GM12864 (cell line): ENCODE measurements at regions not wholly inside any gene's neighbourhood (a gene's known extent, or its start where the extent isn't known, plus 50 kb on each side); places are given as distances from the start of the nearest gene placed in this dataset.

Source experiments
- DNase-seq: peaks from one replicate; pipeline ENCODE4 v3.0.0-alpha.2; 2011; ENCODE audit warnings: low read depth
- H3K4me3 ChIP-seq: 2 replicates; pipeline ENCODE4 v1.5.1; 2011; ENCODE audit warnings: mild to moderate bottlenecking, low read depth, low read length, control low read depth
- TF ChIP-seq, protein P1 (sequence below): IDR thresholded peaks from 2 replicates; pipeline ENCODE4 v1.5.1; 2011; ENCODE audit warnings: low read depth, mild to moderate bottlenecking, moderate library complexity, low read length, control low read depth, inconsistent platforms; ENCODE audit errors: missing control alignments

DNA sequence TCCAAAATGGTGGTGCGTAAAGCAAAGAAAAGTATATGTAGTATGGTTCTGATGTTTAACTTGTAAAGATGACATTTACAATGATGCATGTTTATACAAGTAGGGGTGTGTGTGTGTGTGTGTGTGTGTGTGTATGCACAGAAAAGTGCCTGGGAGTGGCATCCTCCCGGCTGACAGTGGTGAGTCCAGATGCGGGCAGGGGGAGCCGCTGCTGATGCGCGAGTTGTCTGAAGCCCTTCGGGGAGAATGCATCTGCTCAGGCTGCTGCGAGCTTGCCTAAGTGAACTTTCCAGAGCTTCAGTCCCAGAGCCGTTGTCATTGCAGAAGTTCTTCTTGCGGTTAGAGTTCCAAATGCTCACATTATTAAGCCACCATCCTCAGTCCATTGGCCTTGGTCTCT is 429.7 kb upstream of the HS6ST1 start:
- TF ChIP-seq, protein P1, sequence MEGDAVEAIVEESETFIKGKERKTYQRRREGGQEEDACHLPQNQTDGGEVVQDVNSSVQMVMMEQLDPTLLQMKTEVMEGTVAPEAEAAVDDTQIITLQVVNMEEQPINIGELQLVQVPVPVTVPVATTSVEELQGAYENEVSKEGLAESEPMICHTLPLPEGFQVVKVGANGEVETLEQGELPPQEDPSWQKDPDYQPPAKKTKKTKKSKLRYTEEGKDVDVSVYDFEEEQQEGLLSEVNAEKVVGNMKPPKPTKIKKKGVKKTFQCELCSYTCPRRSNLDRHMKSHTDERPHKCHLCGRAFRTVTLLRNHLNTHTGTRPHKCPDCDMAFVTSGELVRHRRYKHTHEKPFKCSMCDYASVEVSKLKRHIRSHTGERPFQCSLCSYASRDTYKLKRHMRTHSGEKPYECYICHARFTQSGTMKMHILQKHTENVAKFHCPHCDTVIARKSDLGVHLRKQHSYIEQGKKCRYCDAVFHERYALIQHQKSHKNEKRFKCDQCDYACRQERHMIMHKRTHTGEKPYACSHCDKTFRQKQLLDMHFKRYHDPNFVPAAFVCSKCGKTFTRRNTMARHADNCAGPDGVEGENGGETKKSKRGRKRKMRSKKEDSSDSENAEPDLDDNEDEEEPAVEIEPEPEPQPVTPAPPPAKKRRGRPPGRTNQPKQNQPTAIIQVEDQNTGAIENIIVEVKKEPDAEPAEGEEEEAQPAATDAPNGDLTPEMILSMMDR: no peak

DNA sequence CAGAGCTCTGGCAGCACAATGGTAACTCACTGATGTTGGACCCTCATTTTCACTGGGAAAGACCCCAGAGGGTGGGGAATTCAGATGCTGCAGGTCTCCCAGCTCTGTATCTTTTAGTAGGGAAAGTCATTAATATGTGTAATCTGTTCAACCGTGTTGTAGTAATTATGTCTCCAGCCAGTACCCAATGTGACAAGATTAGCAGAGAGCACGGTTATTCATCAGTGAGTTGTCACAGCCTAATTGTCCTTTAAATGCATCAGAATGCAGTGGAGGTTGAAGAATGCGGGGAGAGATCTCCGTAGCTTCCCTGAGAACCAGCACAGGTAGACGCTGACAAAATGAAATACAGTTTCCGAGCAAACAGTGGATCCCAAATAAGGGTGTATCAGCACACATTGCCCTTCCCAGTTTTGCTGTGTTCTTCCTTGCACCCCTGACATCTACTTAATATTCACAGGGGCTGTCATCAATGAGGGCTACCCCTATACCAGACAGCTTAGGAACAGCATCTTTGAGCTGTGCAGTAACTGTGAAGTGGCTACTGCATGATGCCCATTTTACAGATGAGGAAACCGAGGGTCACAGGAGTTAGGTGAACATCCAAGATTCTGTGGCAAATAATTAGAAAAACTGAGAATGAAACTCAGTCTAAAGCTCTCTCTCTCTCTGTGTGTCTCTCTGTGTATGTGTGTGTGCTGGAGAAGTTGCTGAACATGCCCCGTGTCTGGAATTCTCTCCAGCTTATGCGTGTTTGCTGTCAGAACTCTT is 430.4 kb upstream of the HS6ST1 start:
- DNase-seq: no peak
- TF ChIP-seq, protein P1: no peak
- H3K4me3 ChIP-seq: no peak overlapping the region

More for the DNA sequence above, 429.7 kb upstream of the HS6ST1 start:
- no peak overlapping the region for H3K4me3 ChIP-seq
- no peak for DNase-seq

DNA sequence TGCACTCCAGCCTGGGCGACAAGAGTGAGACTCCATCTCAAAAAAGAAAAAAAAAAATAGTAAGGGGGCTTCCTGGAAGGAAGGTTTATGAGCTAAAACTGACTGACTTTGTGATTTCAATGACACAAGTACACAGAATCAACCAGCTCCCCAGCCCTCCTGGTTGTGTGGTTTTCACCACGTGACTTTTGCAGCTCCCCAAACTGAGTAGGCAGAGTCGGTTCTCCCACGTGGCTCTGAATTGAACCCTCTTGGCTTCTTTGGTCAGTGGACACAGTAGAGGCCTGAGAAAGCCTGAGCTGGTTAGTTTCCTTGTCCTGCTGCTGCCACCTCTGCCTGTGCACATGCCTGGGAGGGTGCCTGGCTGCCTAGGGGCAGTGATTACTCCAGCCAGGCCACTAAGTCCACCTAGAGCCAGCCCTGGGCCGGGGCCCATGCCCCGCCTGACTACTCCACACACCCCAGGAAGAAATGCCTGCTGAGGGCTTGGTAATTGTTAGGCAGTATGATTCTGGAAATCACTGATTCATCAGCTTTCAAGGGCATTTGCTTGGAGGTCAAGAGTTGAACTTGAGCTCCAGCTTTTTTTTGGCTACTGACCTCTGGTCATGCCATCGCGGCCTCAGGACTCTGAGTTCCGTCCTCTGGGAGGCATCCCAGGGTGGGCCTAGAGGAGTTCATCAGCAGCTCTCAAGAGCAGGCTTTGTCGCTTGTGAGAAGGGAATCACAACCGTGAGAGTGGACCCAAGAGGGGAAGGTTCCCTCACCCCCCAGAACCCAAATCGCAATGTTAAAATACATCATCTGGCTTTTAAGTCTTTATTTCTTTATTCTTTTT is 431.9 kb upstream of the HS6ST1 start:
- DNase-seq: no peak
- TF ChIP-seq, protein P1: no peak
- no peak overlapping the region for H3K4me3 ChIP-seq

DNA sequence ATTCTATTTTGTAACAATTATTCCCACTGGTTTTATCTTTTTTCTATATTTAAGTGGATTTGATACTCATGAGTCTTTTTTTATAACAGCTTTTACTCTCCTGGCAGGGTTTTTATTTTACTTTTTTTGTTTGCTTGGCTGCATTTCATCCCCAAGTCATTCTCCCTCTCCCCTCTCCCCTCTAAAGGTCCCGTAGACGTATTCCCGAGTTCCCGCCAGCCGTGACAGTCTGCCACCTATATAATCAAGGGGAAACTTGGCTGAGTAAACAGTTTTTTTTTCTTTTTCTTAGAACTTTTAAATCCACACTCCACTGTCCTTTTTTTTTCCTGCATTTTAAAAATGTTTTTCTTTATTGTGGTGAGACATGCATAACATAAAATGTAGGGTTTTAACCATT is 433.1 kb upstream of the HS6ST1 start:
- DNase-seq: no peak
- H3K4me3 ChIP-seq: no peak overlapping the region
- TF ChIP-seq, protein P1: no peak

DNA sequence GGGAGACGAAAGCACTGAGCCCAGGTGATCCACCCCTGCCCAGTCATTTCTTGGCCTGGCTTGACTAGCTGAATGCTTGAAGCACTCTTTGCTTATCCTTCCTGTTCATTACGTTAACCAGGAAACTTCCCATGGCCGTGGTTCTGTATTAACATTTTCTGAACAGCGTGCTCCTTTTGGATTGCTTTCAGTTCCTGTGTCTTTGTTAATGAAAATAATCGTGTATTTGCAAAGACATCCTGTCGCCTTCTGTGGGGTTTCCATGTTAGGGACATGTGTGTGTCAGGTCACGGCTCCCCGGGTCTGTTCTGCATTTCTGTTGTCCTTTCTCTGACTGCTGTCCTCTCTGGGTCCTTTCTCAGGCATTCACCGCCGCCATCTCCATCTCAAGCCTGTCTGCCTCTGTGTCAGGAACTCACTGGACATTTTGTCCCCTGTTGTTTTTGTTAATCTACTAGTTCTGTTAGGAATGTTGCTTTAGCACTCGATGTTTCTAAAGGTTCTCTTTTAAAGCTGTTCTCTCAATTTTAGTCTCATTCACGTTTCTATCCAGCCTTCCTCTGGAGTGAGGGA is 434.1 kb upstream of the HS6ST1 start:
- TF ChIP-seq, protein P1: no peak
- H3K4me3 ChIP-seq: no peak overlapping the region

DNA sequence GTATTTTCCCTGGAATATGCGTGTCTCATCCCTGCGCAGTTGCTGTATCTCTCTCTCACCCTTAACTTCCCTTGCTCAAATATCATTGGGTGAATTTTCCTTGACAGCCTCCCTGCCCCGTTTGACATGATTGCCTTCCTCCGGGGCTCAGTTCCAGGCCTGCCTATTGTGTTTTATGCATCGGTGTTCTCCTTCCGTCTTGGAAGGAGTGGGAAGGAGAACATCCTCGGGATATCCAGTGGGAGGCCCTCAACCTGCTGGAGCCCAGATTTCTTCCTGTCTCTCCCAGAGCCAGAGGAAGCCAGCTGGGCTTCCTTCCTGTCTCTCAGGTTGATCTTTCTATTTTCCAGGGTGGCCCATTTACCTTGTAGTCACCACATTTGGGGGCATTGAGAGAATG is 434.7 kb upstream of the HS6ST1 start:
- TF ChIP-seq, protein P1: no peak
- H3K4me3 ChIP-seq: no peak overlapping the region

More for the DNA sequence above, 434.1 kb upstream of the HS6ST1 start:
- DNase-seq: no peak

More for the DNA sequence above, 434.7 kb upstream of the HS6ST1 start:
- DNase-seq: no peak
